ENCODE measurements at regions not wholly inside any gene's neighbourhood (a gene's known extent, or its start where the extent isn't known, plus 50 kb on each side); places are given as distances from the start of the nearest gene placed in this dataset.

DNA sequence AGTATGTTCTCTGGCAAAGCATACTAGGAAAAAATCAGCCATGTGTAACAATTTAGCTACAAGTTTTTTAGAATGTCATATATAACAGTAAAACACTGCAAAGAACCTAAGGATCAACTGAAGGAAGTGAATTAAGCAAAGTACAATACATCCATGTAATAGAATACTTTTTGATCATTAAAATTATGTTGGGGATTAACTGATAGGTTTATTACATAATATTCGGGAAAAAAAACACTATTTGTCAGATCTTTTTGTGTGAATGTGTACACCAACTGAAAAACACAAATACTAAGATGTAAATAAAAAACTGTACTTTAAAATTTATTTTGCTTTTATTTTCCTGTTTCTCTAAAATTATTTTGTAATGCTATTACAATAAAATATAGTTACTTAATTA is 185.5 kb upstream of the DYNLRB2 start:
- DNase-seq: no peak

GRCh38 chr16:80350061-80350460 is 190.7 kb upstream of the DYNLRB2 start:
- DNase-seq: no peak

- no peak for DNase-seq
These were observed 192.9 kb upstream of the DYNLRB2 start for GRCh38 chr16:80347900-80348299.

- DNase-seq: no peak
These were observed 193.8 kb upstream of the DYNLRB2 start for GRCh38 chr16:80347002-80347401.

DNA sequence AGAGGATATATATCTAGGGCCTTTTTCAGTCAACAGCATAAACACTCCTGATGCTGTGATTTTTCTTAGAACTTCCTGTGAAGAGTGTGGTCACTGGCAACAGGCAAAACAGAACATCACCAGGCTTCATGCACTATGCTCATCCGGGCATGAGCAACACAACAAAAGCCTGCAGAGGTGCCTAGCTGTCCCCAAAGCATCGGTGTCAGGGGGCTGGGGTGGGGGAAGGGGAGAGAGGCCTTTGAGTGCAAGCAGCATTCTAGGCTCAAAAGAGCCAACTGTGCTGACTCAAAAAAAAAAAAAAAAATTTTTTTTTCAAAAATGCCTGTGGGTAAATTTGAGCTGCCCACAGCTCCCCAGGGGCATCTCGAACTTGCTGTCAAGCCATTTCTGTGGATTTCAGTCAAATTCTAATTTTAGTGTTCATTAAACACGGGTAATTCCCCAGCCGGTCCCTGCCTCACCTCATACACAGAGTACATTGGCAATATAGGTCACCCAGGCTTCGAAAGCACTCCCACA is 194.6 kb upstream of the DYNLRB2 start:
- no peak for DNase-seq

GRCh38 chr16:80345701-80346100 is 195.1 kb upstream of the DYNLRB2 start:
- DNase-seq: no peak

GRCh38 chr16:80344570-80344969 is 196.2 kb upstream of the DYNLRB2 start:
- DNase-seq: no peak

DNA sequence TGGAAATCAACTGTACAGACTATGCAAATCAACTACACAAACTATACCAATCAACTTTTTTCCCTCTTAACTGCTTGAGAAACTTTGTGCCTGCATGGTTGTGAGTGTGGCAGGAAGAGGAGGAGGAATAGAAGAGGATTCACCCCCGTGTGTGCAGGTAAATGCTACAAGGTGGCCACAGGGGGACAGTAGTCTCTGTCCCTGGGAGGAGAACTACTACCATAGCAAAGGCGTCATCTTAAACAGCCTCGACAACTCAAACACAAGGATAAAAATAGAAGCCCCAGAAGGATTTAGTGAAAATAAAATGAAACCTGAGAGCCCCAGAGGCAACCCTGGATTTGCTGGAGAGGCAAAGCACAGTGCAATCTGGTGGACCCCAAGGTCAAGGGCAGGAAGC is 199.5 kb upstream of the DYNLRB2 start:
- no peak for DNase-seq

DNA sequence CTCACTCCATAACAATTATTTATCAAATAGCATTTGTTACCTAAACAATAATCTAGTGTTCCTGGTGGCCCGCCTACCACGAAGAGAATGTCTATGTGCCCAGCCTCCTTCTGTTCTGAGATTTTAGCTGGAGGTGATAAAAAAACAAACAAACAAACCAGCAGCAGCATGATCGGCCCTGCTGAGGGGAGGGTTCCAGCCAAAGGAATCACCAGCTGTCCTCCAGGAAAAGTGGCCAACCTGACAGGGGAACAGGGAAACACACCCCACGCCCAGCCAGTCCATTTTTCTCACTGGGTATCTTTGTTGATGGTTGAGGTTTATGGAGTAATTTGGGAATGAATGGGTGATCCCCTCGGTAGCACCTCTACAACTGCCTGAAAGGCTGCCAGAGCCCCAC is 203.0 kb upstream of the DYNLRB2 start:
- DNase-seq: no peak

GRCh38 chr16:80330803-80331202 is 210.0 kb upstream of the DYNLRB2 start:
- DNase-seq: no peak

DNA sequence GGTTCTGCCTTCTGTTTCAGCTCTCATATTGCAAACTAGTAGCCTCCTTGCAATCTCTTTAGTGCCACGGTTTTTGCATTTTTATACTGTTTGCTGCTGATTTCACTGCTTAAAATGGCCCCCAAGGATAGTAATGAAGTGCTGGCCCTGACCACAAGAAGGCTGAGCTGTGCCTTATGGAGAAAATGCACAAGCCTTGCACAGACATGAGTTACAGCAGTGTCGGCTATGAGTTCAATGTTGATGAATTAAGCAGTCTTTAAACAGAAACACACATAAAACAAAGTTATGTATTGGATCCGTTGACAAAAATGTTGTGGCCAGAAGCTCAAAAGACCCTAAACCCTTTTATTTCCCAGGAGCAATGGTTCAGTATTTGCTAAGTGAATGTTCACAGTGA is 210.6 kb upstream of the DYNLRB2 start:
- no peak for DNase-seq

- DNase-seq: no peak
These were observed 213.1 kb upstream of the DYNLRB2 start for GRCh38 chr16:80327740-80328139.

DNA sequence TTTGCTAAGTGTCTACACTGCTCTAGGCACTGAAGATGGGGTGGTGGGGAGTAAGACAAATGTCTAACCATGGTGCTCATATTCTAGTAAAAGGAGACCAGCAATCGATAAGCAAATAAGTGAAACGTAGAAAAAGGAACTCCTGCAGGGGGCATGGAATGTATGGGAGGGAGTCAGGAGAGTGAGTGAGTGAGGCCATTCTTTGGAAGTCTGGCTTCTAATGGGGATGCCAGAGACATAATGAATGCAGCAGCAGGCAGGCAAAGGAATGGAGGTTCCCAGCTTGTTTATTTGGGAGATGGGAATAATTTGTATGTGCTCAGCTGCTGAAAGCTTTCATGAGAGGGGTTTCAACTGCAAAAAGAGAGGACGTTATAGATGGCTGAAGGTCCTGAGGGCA is 216.4 kb upstream of the DYNLRB2 start:
- DNase-seq: no peak

- no peak for DNase-seq
These were observed 217.0 kb upstream of the DYNLRB2 start for GRCh38 chr16:80323808-80324195.

DNA sequence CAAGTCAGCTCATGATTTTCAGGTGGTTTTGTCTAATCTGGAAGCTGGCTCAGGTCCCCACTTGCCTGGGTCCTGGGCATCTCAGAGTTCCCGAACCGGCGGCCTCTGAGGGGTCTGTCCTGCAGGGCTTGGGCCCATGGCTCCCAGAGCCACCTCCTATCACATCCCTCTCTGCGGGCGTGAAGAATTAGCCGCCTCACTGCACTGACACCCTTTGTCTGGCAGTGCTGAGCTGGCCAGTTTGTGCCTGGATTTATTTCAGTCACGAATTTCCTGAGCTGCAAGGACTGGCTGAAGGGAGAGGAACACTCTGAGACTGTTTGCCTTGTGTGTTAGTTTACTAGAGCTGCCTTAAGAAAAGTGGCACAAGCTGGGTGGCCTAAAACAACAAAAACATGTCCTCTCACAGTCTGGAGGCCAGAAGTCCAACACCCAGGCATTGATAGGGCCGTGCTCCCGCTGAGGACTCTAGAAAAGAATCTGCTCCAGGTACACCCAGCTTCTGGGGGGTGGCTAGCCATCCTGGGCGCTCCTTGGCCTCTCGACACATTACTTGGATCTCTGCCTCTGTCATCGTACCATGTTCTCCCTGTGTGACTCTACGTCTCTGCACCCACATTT is 217.5 kb upstream of the DYNLRB2 start:
- no peak for DNase-seq

DNA sequence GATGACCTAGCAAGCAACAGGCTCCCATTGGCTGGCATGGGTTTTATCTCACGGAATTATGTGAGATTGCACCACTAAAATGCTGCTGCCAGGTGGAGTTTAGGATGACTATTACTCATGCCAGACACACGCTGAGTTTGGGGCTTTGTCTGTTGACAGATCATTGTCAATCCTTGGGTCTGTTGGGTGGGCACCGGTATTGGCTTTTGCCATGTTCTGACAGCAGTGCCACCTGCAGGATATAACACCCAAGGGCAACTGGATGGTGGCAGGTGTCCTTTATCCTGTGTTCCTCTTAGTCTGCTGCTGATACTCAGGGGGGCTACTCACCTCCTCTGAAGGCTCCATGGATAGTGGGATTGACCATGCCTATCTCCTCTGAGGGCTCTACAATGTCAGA is 221.6 kb upstream of the DYNLRB2 start:
- no peak for DNase-seq

GRCh38 chr16:80318107-80318506 is 222.7 kb upstream of the DYNLRB2 start:
- DNase-seq: no peak

GRCh38 chr16:80317599-80318037 is 223.2 kb upstream of the DYNLRB2 start:
- no peak for DNase-seq

DNA sequence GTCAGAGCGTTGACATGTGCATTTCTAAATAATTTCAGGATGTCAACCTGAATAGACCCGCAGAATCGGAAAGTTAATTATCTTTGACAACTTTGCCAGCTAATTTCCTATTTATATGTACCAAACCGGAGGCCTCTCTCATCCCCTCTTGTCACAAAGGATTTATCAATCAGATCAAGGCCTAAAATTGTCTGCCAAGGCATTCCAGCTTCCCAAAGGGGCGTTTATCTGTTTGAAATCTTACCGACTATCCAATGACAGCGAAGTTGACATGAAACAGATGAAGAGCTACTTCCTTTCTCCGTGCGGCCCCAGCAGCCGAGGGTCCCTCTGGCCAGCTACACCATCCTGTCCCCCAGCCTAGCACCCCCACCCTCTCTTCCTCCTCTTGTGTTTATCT is 223.7 kb upstream of the DYNLRB2 start:
- DNase-seq: no peak

GRCh38 chr16:80314042-80314441 is 226.8 kb upstream of the DYNLRB2 start:
- no peak for DNase-seq

GRCh38 chr16:80309178-80309577 is 231.6 kb upstream of the DYNLRB2 start:
- no peak for DNase-seq

- DNase-seq: no peak
These were observed 235.4 kb upstream of the DYNLRB2 start for GRCh38 chr16:80305410-80305809.

DNA sequence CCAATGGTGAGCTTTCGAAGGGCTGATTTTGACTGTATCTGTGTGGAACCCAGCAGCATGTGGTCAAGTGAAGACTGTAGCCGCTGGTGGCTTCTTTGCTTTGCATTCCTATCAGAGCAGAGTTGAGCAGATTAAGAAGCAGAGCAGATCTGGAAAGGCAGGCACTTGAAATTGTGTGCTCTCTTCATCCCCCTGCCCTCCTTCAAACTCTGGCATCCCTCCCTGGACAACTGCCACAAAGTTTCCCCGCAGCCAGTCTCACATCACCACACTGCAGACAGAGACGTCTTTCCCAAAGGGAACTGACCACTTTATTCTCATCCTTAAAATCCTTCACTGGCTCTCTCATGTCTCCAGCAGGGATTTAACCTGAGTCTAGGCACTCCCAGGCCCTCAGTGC is 237.1 kb upstream of the DYNLRB2 start:
- no peak for DNase-seq

DNA sequence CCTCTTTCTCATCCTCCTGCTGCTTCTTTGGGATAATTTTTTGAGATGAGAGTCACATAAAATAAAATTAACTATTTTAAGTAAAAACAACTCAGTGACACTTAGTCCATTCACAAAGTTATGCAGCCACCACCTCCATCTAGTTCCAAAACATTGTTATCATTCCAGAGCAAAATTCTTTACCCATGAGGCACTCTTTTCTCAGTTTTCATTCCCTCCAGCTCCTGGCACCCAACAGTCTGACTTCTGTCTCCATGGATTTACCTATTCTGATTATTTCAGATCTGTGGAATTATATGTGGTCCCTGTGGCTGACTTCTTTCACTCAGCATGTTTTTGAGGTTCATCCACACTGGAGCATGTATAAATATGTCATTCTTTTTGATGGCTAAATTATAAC is 239.9 kb upstream of the DYNLRB2 start:
- DNase-seq: no peak

- DNase-seq: no peak
These were observed 240.3 kb upstream of the DYNLRB2 start for GRCh38 chr16:80300456-80300855.

Measured in NCI-H1930 (cell line).